LNCAP (cell line): ENCODE measurements at regions not wholly inside any gene's neighbourhood (a gene's known extent, or its start where the extent isn't known, plus 50 kb on each side); places are given as distances from the start of the nearest gene placed in this dataset.

Source experiments
- TF ChIP-seq, protein P1 (sequence below): fragments of 450-650 bp; IDR thresholded peaks from 2 replicates; pipeline ENCODE4 v1.5.1; 2017; ENCODE audit warnings: mild to moderate bottlenecking

DNA sequence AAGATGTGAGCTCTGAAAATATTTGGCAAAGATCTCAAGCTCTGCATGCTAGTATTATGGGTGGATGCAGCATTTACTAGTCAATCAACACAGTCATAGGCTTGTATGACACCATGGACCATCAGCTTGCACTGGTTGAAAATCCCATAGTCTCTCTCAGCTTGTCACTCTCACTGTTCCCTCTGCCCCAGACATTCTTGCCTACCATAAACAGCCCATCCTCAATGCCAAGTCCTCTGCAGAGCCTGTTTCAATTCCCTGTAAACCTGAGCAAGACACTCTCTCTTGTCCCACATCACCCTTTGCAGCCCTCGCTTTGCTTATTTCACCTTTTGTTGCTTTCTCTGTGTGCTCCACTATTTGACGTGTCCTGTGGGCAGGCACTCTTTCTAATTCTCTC, 264.6 kb downstream of the ICE1 start:
- TF ChIP-seq, protein P1, sequence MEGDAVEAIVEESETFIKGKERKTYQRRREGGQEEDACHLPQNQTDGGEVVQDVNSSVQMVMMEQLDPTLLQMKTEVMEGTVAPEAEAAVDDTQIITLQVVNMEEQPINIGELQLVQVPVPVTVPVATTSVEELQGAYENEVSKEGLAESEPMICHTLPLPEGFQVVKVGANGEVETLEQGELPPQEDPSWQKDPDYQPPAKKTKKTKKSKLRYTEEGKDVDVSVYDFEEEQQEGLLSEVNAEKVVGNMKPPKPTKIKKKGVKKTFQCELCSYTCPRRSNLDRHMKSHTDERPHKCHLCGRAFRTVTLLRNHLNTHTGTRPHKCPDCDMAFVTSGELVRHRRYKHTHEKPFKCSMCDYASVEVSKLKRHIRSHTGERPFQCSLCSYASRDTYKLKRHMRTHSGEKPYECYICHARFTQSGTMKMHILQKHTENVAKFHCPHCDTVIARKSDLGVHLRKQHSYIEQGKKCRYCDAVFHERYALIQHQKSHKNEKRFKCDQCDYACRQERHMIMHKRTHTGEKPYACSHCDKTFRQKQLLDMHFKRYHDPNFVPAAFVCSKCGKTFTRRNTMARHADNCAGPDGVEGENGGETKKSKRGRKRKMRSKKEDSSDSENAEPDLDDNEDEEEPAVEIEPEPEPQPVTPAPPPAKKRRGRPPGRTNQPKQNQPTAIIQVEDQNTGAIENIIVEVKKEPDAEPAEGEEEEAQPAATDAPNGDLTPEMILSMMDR = no peak

GRCh38 chr5:5686356-5686755, 263.9 kb downstream of the ICE1 start:
- TF ChIP-seq, protein P1 = no peak

DNA sequence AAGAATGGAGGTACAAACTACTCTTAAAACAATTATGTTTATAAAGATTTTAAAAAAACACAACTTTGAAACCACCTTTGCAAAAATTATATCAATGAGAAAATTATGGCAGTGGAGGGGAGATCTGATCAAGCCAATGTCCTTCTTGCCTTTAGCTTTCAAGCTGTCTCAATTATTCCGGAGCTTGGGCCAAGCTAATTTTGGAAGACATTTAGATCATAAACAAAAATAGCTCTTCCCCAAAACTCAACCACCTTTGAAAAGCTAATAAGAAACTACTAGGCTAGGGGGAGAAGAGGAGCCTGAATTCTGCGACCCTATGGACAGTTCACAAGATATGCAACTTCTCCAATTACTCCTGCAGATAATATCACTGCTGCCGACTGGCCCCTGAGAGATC, 263.3 kb downstream of the ICE1 start:
- TF ChIP-seq, protein P1 = no peak

- TF ChIP-seq, protein P1 = no peak
Observed at GRCh38 chr5:5683174-5683573, 260.7 kb downstream of the ICE1 start.

GRCh38 chr5:5678909-5679308, 256.4 kb downstream of the ICE1 start:
- TF ChIP-seq, protein P1 = no peak

GRCh38 chr5:5677738-5678137, 255.3 kb downstream of the ICE1 start:
- TF ChIP-seq, protein P1 = no peak

GRCh38 chr5:5676218-5676617, 253.7 kb downstream of the ICE1 start:
- TF ChIP-seq, protein P1 = no peak

- TF ChIP-seq, protein P1 = no peak
Observed at GRCh38 chr5:5675511-5675910, 253.0 kb downstream of the ICE1 start.
